Neural cell (in vitro differentiated cells): ENCODE measurements at regions not wholly inside any gene's neighbourhood (a gene's known extent, or its start where the extent isn't known, plus 50 kb on each side); places are given as distances from the start of the nearest gene placed in this dataset.

ENCODE experiments used
- EP300 ChIP-seq: fragments of 450-650 bp; conservative IDR thresholded peaks from 2 replicates; pipeline ENCODE4 v1.6.1; 2014; ENCODE audit warnings: antibody characterized with exemption, mild to moderate bottlenecking, moderate library complexity; ENCODE audit not compliant: poor library complexity, severe bottlenecking
- EZH2 ChIP-seq: fragments of 200-600, 300-800 bp; shearing (Covaris generic), sonication (generic); IDR thresholded peaks from 2 replicates; pipeline ENCODE4 v1.6.1; 2014; ENCODE audit warnings: antibody characterized with exemption, low read length, borderline replicate concordance, mild to moderate bottlenecking; ENCODE audit not compliant: insufficient read depth, poor library complexity, severe bottlenecking
- MXI1 ChIP-seq: fragments of 450-650 bp; conservative IDR thresholded peaks from 2 replicates; pipeline ENCODE4 v1.6.1; 2014; ENCODE audit warnings: antibody characterized with exemption, mild to moderate bottlenecking; ENCODE audit not compliant: poor library complexity, severe bottlenecking
- POLR2AphosphoS5 ChIP-seq: IDR thresholded peaks from 2 replicates; pipeline ENCODE4 v1.6.1; 2012
- TAF1 ChIP-seq: IDR thresholded peaks from 2 replicates; pipeline ENCODE4 v1.6.1; 2012; ENCODE audit warnings: low read depth
- TF ChIP-seq, protein P1 (sequence below): IDR thresholded peaks from 2 replicates; pipeline ENCODE4 v1.6.1; 2012; ENCODE audit warnings: borderline replicate concordance
- TF ChIP-seq, protein P2 (sequence below): fragments of 450-650 bp; IDR thresholded peaks from 2 replicates; pipeline ENCODE4 v1.5.1; 2014; ENCODE audit warnings: antibody characterized with exemption, mild to moderate bottlenecking, moderate library complexity; ENCODE audit not compliant: poor library complexity, severe bottlenecking

DNA sequence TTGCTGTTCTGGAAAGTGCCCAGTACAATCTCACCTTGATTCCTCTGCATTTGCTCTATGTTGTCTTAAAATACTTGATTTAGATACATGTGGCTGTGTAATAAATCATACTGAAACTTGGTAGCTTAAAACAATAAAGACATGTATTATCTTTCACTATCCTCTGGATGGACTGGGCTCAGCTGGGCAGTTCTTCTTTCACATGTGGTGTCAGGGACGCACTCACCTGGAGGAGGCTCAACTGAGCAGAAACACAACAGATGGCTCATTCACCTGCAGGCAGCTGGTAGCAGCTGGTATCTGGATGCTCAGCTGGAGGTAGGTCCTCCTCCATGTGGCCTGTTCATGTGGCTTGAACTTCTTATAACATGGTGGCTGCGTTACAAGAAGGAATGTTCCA, 563.8 kb upstream of the FRG1 start:
- TF ChIP-seq POLR2AphosphoS5 = no peak
- TF ChIP-seq, protein P1, sequence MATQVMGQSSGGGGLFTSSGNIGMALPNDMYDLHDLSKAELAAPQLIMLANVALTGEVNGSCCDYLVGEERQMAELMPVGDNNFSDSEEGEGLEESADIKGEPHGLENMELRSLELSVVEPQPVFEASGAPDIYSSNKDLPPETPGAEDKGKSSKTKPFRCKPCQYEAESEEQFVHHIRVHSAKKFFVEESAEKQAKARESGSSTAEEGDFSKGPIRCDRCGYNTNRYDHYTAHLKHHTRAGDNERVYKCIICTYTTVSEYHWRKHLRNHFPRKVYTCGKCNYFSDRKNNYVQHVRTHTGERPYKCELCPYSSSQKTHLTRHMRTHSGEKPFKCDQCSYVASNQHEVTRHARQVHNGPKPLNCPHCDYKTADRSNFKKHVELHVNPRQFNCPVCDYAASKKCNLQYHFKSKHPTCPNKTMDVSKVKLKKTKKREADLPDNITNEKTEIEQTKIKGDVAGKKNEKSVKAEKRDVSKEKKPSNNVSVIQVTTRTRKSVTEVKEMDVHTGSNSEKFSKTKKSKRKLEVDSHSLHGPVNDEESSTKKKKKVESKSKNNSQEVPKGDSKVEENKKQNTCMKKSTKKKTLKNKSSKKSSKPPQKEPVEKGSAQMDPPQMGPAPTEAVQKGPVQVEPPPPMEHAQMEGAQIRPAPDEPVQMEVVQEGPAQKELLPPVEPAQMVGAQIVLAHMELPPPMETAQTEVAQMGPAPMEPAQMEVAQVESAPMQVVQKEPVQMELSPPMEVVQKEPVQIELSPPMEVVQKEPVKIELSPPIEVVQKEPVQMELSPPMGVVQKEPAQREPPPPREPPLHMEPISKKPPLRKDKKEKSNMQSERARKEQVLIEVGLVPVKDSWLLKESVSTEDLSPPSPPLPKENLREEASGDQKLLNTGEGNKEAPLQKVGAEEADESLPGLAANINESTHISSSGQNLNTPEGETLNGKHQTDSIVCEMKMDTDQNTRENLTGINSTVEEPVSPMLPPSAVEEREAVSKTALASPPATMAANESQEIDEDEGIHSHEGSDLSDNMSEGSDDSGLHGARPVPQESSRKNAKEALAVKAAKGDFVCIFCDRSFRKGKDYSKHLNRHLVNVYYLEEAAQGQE = no peak
- TF ChIP-seq TAF1 = no peak
- TF ChIP-seq, protein P2, sequence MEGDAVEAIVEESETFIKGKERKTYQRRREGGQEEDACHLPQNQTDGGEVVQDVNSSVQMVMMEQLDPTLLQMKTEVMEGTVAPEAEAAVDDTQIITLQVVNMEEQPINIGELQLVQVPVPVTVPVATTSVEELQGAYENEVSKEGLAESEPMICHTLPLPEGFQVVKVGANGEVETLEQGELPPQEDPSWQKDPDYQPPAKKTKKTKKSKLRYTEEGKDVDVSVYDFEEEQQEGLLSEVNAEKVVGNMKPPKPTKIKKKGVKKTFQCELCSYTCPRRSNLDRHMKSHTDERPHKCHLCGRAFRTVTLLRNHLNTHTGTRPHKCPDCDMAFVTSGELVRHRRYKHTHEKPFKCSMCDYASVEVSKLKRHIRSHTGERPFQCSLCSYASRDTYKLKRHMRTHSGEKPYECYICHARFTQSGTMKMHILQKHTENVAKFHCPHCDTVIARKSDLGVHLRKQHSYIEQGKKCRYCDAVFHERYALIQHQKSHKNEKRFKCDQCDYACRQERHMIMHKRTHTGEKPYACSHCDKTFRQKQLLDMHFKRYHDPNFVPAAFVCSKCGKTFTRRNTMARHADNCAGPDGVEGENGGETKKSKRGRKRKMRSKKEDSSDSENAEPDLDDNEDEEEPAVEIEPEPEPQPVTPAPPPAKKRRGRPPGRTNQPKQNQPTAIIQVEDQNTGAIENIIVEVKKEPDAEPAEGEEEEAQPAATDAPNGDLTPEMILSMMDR = no peak
- TF ChIP-seq EZH2 = no peak
- no peak for TF ChIP-seq MXI1
- TF ChIP-seq EP300 = no peak
